GM10248 (cell line): ENCODE measurements at regions not wholly inside any gene's neighbourhood (a gene's known extent, or its start where the extent isn't known, plus 50 kb on each side); places are given as distances from the start of the nearest gene placed in this dataset.

Source experiments
- CTCF ChIA-PET: fragments of 300-600 bp; sonication (Branson Sonifier 250); formaldehyde crosslinking; extraction: SDS; loops from one replicate; lab custom pipeline; 2021; ENCODE audit warnings: antibody characterized with exemption; lab: Yijun Ruan, JAX
- POLR2A ChIA-PET: fragments of 350-650 bp; sonication (Branson Sonifier 250); formaldehyde crosslinking; extraction: SDS; loops from one replicate; lab custom pipeline; 2020; ENCODE audit warnings: antibody characterized with exemption; lab: Yijun Ruan, JAX
- DNase-seq: peaks from one replicate; pipeline ENCODE4 v3.0.0; 2012; ENCODE audit errors: extremely low spot score
- CTCF ChIP-seq: IDR thresholded peaks from 2 replicates; pipeline ENCODE4 v1.5.1; 2012; ENCODE audit warnings: mild to moderate bottlenecking, low read depth; ENCODE audit errors: extremely low read depth, missing control alignments, control extremely low read depth

GRCh38 chr2:234422981-234423431, 73.9 kb downstream of the ARL4C start:
- POLR2A ChIA-PET, result no interaction called here
- no peak for DNase-seq
- CTCF ChIA-PET, result interaction anchor here (0.8 to 2.1 kb wide), 3 partner anchors 11 to 134 kb away, joined by 3 to 5 read pairs (median 4); no protein-coding TSS in a partner anchor
- TF ChIP-seq CTCF, result no peak

- no peak for TF ChIP-seq CTCF
- no peak for DNase-seq
- CTCF ChIA-PET, result interaction anchor here (0.8 to 2.1 kb wide), 4 partner anchors 10 to 139 kb away, joined by 3 to 5 read pairs (median 4); no protein-coding TSS in a partner anchor
- POLR2A ChIA-PET, result no interaction called here
Measured at GRCh38 chr2:234422273-234422732, 74.6 kb downstream of the ARL4C start.

DNA sequence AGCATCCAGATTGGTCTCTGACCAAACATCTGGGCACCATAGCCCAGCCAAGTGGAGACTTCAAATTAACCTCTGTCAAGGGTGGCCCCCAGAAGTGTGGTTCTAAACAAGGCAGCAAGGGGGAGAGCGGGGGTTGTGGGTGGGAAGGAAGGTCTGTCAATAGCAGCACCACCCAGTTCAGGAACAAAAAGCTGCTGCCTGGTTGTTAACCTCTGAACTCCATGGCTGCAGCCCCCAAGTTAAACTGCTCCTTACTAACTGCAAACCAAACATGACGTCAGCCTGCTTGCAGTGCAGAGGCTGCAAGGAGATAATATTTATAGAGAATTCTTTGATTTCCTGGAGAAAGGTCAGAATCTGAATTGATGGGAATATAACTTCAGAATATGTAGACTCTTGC, 76.5 kb downstream of the ARL4C start:
- POLR2A ChIA-PET, result no interaction called here
- no peak for TF ChIP-seq CTCF

GRCh38 chr2:234419726-234420125, 77.2 kb downstream of the ARL4C start:
- POLR2A ChIA-PET, result no interaction called here
- CTCF ChIA-PET, result no interaction called here
- TF ChIP-seq CTCF, result no peak
- no peak for DNase-seq

More for the DNA sequence above, 76.5 kb downstream of the ARL4C start:
- CTCF ChIA-PET, result no interaction called here
- no peak for DNase-seq

DNA sequence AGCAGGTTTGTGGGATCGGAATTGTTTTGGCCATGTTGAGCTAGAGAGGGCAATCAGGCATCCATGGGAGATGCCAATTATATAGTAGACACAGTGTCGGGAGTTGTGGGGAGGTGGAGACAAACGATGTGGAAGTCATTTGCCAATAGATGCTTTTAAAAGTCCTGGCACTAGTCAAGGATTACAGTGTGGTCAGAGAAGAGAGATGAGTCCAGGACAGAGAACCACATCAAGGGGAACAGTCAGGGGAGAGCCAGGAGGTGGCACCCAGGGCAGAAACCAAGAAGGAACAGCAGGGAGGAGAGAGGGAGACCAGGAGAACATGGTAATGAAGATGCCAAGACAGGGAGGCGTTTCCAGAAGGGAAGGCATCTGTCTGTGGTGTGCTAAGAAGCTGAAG, 81.2 kb downstream of the ARL4C start:
- ChIA-PET CTCF (interaction anchor here (1.2 to 1.6 kb wide), 3 partner anchors 11 to 127 kb away, joined by 3 to 4 read pairs (median 3); no protein-coding TSS in a partner anchor), POLR2A (no interaction called here)
- no peak for TF ChIP-seq CTCF
- DNase-seq, result no peak

GRCh38 chr2:234414596-234414995, 82.3 kb downstream of the ARL4C start:
- no peak for DNase-seq
- no peak for TF ChIP-seq CTCF
- ChIA-PET POLR2A (no interaction called here), CTCF (interaction anchor here (1.2 to 1.8 kb wide), 4 partner anchors 9 to 126 kb away, joined by 3 to 5 read pairs (median 4); no protein-coding TSS in a partner anchor)
